WTC11 (cell line): ENCODE measurements at regions not wholly inside any gene's neighbourhood (a gene's known extent, or its start where the extent isn't known, plus 50 kb on each side); places are given as distances from the start of the nearest gene placed in this dataset.

Experiments
- ATAC-seq: fragments of 200-7000 bp; cut with Tn5 transposase; 2 replicates; pipeline ENCODE4 v1.10.0; 2021; ENCODE audit warnings: mild to moderate bottlenecking, moderate library complexity
- CTCF ChIA-PET: fragments of 300-600 bp; sonication (Branson Sonifier 250); formaldehyde crosslinking; loops from one replicate; lab custom pipeline; 2021; ENCODE audit warnings: antibody characterized with exemption; lab: Charles Lee
- POLR2A ChIA-PET: fragments of 350-600 bp; sonication (Branson Sonifier 250); formaldehyde crosslinking; loops from one replicate; lab custom pipeline; 2021; ENCODE audit warnings: antibody characterized with exemption; lab: Charles Lee
- DNase-seq: peaks from one replicate; pipeline ENCODE4 v3.0.0; 2021; ENCODE audit warnings: low spot score
- H3K27ac Mint-ChIP-seq: 2 replicates; pipeline ENCODE4 v1.8.0; 2021; ENCODE audit warnings: mixed read lengths
- H3K27me3 Mint-ChIP-seq: 2 replicates; pipeline ENCODE4 v1.8.0; 2021; ENCODE audit warnings: low read depth, mild to moderate bottlenecking, moderate library complexity, mixed read lengths
- H3K36me3 Mint-ChIP-seq: 2 replicates; pipeline ENCODE4 v1.8.0; 2021; ENCODE audit warnings: mixed read lengths
- H3K4me1 Mint-ChIP-seq: 2 replicates; pipeline ENCODE4 v1.8.0; 2022; ENCODE audit warnings: mixed read lengths
- H3K4me3 Mint-ChIP-seq: 2 replicates; pipeline ENCODE4 v1.8.0; 2021; ENCODE audit warnings: mild to moderate bottlenecking, moderate library complexity, mixed read lengths
- H3K9me3 Mint-ChIP-seq: 2 replicates; pipeline ENCODE4 v1.8.0; 2021; ENCODE audit warnings: mixed read lengths
- ATF1 ChIP-seq: sonication (generic); formaldehyde crosslinking; IDR thresholded peaks from 2 replicates; pipeline ENCODE4 v1.8.1; 2023; ENCODE audit warnings: mild to moderate bottlenecking, moderate library complexity, missing genetic modification reagents
- ATF2 ChIP-seq: sonication (generic); formaldehyde crosslinking; IDR thresholded peaks from 2 replicates; pipeline ENCODE4 v1.8.1; 2022; ENCODE audit warnings: low read depth, missing genetic modification reagents, borderline replicate concordance
- ATF6 ChIP-seq: sonication (generic); formaldehyde crosslinking; IDR thresholded peaks from 2 replicates; pipeline ENCODE4 v1.8.1; 2023; ENCODE audit warnings: mild to moderate bottlenecking, missing genetic modification reagents
- CREB1 ChIP-seq: sonication (generic); formaldehyde crosslinking; IDR thresholded peaks from 2 replicates; pipeline ENCODE4 v1.8.0; 2023; ENCODE audit warnings: mild to moderate bottlenecking, missing genetic modification reagents
- CTCF ChIP-seq: fragments of 200-600 bp; IDR thresholded peaks from 2 replicates; pipeline ENCODE4 v1.8.0; 2022; ENCODE audit warnings: antibody characterized with exemption
- ETV6 ChIP-seq: sonication (generic); formaldehyde crosslinking; IDR thresholded peaks from 2 replicates; pipeline ENCODE4 v1.8.1; 2022; ENCODE audit warnings: mild to moderate bottlenecking, missing genetic modification reagents
- FOXP1 ChIP-seq: sonication (generic); formaldehyde crosslinking; IDR thresholded peaks from 2 replicates; pipeline ENCODE4 v1.8.0; 2022; ENCODE audit warnings: missing genetic modification reagents, mild to moderate bottlenecking, moderate library complexity, borderline replicate concordance
- FOXP4 ChIP-seq: sonication (generic); formaldehyde crosslinking; IDR thresholded peaks from 2 replicates; pipeline ENCODE4 v1.8.0; 2022; ENCODE audit warnings: mild to moderate bottlenecking, missing genetic modification reagents
- GRHL2 ChIP-seq: fragments of 250-450 bp; sonication (Bioruptor Pico); IDR thresholded peaks from 2 replicates; pipeline ENCODE4 v1.8.0; 2022; ENCODE audit warnings: mild to moderate bottlenecking, moderate library complexity; ENCODE audit not compliant: insufficient replicate concordance, severe bottlenecking
- GTF2I ChIP-seq: fragments of 250-450 bp; sonication (Bioruptor Pico); conservative IDR thresholded peaks from 2 replicates; pipeline ENCODE4 v1.4.0; 2021; ENCODE audit warnings: mild to moderate bottlenecking
- IRF1 ChIP-seq: sonication (generic); formaldehyde crosslinking; IDR thresholded peaks from 2 replicates; pipeline ENCODE4 v1.8.0; 2023; ENCODE audit warnings: missing genetic modification reagents
- JUN ChIP-seq: sonication (generic); formaldehyde crosslinking; IDR thresholded peaks from 2 replicates; pipeline ENCODE4 v1.8.0; 2023; ENCODE audit warnings: mild to moderate bottlenecking, missing genetic modification reagents
- KAT7 ChIP-seq: sonication (generic); formaldehyde crosslinking; IDR thresholded peaks from 2 replicates; pipeline ENCODE4 v1.8.1; 2023; ENCODE audit warnings: missing genetic modification reagents, mild to moderate bottlenecking, borderline replicate concordance
- MAX ChIP-seq: sonication (generic); formaldehyde crosslinking; IDR thresholded peaks from 2 replicates; pipeline ENCODE4 v1.8.0; 2022; ENCODE audit warnings: mild to moderate bottlenecking, missing genetic modification reagents
- MYBL2 ChIP-seq: sonication (generic); formaldehyde crosslinking; IDR thresholded peaks from 2 replicates; pipeline ENCODE4 v1.8.1; 2023; ENCODE audit warnings: mild to moderate bottlenecking, moderate library complexity, missing genetic modification reagents
- NFATC4 ChIP-seq: fragments of 250-450 bp; sonication (Bioruptor Pico); IDR thresholded peaks from 2 replicates; pipeline ENCODE4 v1.9.0; 2021; ENCODE audit warnings: mild to moderate bottlenecking
- NFE2L1 ChIP-seq: sonication (generic); formaldehyde crosslinking; IDR thresholded peaks from 2 replicates; pipeline ENCODE4 v1.8.1; 2023; ENCODE audit warnings: missing genetic modification reagents
- NR1H2 ChIP-seq: sonication (generic); formaldehyde crosslinking; IDR thresholded peaks from 2 replicates; pipeline ENCODE4 v1.9.0; 2021; ENCODE audit warnings: mild to moderate bottlenecking, moderate library complexity, missing genetic modification reagents
- NR2C2 ChIP-seq: sonication (generic); formaldehyde crosslinking; IDR thresholded peaks from 2 replicates; pipeline ENCODE4 v1.8.0; 2022; ENCODE audit warnings: mild to moderate bottlenecking, missing genetic modification reagents
- SOX15 ChIP-seq: fragments of 250-450 bp; sonication (Bioruptor Pico); IDR thresholded peaks from 2 replicates; pipeline ENCODE4 v1.9.0; 2021; ENCODE audit warnings: mild to moderate bottlenecking
- USF1 ChIP-seq: sonication (generic); formaldehyde crosslinking; IDR thresholded peaks from 2 replicates; pipeline ENCODE4 v1.8.0; 2022; ENCODE audit warnings: mild to moderate bottlenecking, missing genetic modification reagents
- ZNF232 ChIP-seq: sonication (generic); formaldehyde crosslinking; IDR thresholded peaks from 2 replicates; pipeline ENCODE4 v1.8.0; 2022; ENCODE audit warnings: mild to moderate bottlenecking, missing genetic modification reagents
- ZNF281 ChIP-seq: sonication (generic); formaldehyde crosslinking; IDR thresholded peaks from 2 replicates; pipeline ENCODE4 v1.8.0; 2023; ENCODE audit warnings: mild to moderate bottlenecking, missing genetic modification reagents
- ZNF396 ChIP-seq: fragments of 250-450 bp; sonication (Bioruptor Pico); IDR thresholded peaks from 2 replicates; pipeline ENCODE4 v1.8.0; 2021; ENCODE audit warnings: mild to moderate bottlenecking, moderate library complexity, borderline replicate concordance
- ZNF416 ChIP-seq: fragments of 250-450 bp; sonication (Bioruptor Pico); IDR thresholded peaks from 2 replicates; pipeline ENCODE4 v1.9.0; 2021; ENCODE audit warnings: mild to moderate bottlenecking, inconsistent platforms
- ZNF671 ChIP-seq: fragments of 250-450 bp; sonication (Bioruptor Pico); IDR thresholded peaks from 2 replicates; pipeline ENCODE4 v1.8.0; 2021; ENCODE audit warnings: mild to moderate bottlenecking

- TF ChIP-seq IRF1 (no peak), NFATC4 (CRISPR knock-in tag) (no peak), USF1 (CRISPR knock-in tag) (no peak), FOXP4 (CRISPR knock-in tag) (no peak), GTF2I (CRISPR knock-in tag) (no peak), CREB1 (CRISPR knock-in tag) (no peak), NR2C2 (CRISPR knock-in tag) (no peak), KAT7 (no peak), ZNF416 (CRISPR knock-in tag) (no peak), SOX15 (no peak)
- TF ChIP-seq, all 79 proteins: peak for 0
Measured at GRCh38 chr4:119825696-119826095, 197.1 kb upstream of the PDE5A start (continued).

- Mint-ChIP-seq H3K9me3 (peaks cover 13% of the 10 kb centered on the region; the same call in 1 of the 2 replicates), H3K4me1 (no peaks in the 10 kb centered on the region), H3K27me3 (no peaks in the 10 kb centered on the region; the same call in 1 of the 2 replicates), H3K27ac (no peak overlapping the region), H3K36me3 (no peaks in the 10 kb centered on the region), H3K4me3 (no peak overlapping the region)
- ChIA-PET POLR2A (no interaction called here), CTCF (no interaction called here)
- ATAC-seq (no peak), DNase-seq (no peak)
- no peak for TF ChIP-seq ZNF232 (CRISPR knock-in tag)
- no peak for TF ChIP-seq NR1H2 (CRISPR knock-in tag)
- TF ChIP-seq ETV6 (CRISPR knock-in tag), result no peak
- TF ChIP-seq ZNF281 (CRISPR knock-in tag), result no peak
- no peak for TF ChIP-seq MYBL2 (CRISPR knock-in tag)
- TF ChIP-seq ATF6 (CRISPR knock-in tag), result no peak
- no peak for TF ChIP-seq NFE2L1 (CRISPR knock-in tag)
- no peak for TF ChIP-seq ZNF671 (CRISPR knock-in tag)
- no peak for TF ChIP-seq ATF2 (CRISPR knock-in tag)
- TF ChIP-seq CREB1 (CRISPR knock-in tag), result no peak
- TF ChIP-seq JUN (CRISPR knock-in tag), result no peak
- no peak for TF ChIP-seq FOXP1 (CRISPR knock-in tag)
- no peak for TF ChIP-seq CTCF
- TF ChIP-seq ZNF396 (CRISPR knock-in tag), result no peak
- no peak for TF ChIP-seq MAX (CRISPR knock-in tag)
- TF ChIP-seq GRHL2, result no peak
- no peak for TF ChIP-seq ATF1 (CRISPR knock-in tag)
Measured at GRCh38 chr4:119823891-119824290, 195.3 kb upstream of the PDE5A start.
